Smooth muscle cell (in vitro differentiated cells): ENCODE measurements at regions not wholly inside any gene's neighbourhood (a gene's known extent, or its start where the extent isn't known, plus 50 kb on each side); places are given as distances from the start of the nearest gene placed in this dataset.

Source experiments
- DNase-seq: peaks from one replicate; lab custom pipeline; 2025; ENCODE audit not compliant: unreplicated experiment; lab: John Stamatoyannopoulos, UW
- H2AFZ ChIP-seq: fragments of 200-600 bp; sonication (generic); 2 replicates; pipeline ENCODE4 v1.6.0; 2016; ENCODE audit warnings: antibody characterized with exemption, low read depth, mild to moderate bottlenecking
- H3F3A ChIP-seq: fragments of 200-600 bp; sonication (generic); 2 replicates; pipeline ENCODE4 v1.6.0; 2017; ENCODE audit warnings: antibody characterized with exemption, low read depth
- H3K27ac ChIP-seq: fragments of 200-600 bp; sonication (generic); 2 replicates; pipeline ENCODE4 v1.5.1; 2016; ENCODE audit warnings: low read depth, mild to moderate bottlenecking
- H3K27me3 ChIP-seq: fragments of 200-600 bp; sonication (generic); 2 replicates; pipeline ENCODE4 v1.6.1; 2016; ENCODE audit warnings: low read depth, mild to moderate bottlenecking
- H3K36me3 ChIP-seq: fragments of 200-600 bp; sonication (generic); 2 replicates; pipeline ENCODE4 v1.5.1; 2016; ENCODE audit warnings: low read depth
- H3K4me1 ChIP-seq: fragments of 200-600 bp; sonication (generic); 2 replicates; pipeline ENCODE4 v1.5.1; 2016; ENCODE audit warnings: low read depth
- H3K4me2 ChIP-seq: fragments of 200-600 bp; sonication (generic); 2 replicates; pipeline ENCODE4 v1.6.0; 2016; ENCODE audit warnings: mild to moderate bottlenecking
- H3K4me3 ChIP-seq: fragments of 200-600 bp; sonication (generic); 2 replicates; pipeline ENCODE4 v1.5.1; 2016; ENCODE audit warnings: mild to moderate bottlenecking
- H3K79me2 ChIP-seq: fragments of 200-600 bp; sonication (generic); 2 replicates; pipeline ENCODE4 v1.6.0; 2016; ENCODE audit warnings: low read depth, mild to moderate bottlenecking
- H3K9ac ChIP-seq: fragments of 200-600 bp; sonication (generic); 2 replicates; pipeline ENCODE4 v1.6.0; 2016; ENCODE audit warnings: low read depth
- H3K9me3 ChIP-seq: fragments of 200-600 bp; sonication (generic); replicated peaks from 2 replicates; pipeline ENCODE4 v1.5.1; 2016; ENCODE audit warnings: low read depth
- H4K20me1 ChIP-seq: fragments of 200-600 bp; sonication (generic); 2 replicates; pipeline ENCODE4 v1.6.0; 2016; ENCODE audit warnings: low read depth
- CTCF ChIP-seq: fragments of 200-600 bp; sonication (generic); IDR thresholded peaks from 2 replicates; pipeline ENCODE4 v1.5.1; 2017; ENCODE audit warnings: borderline replicate concordance, mild to moderate bottlenecking, antibody characterized with exemption; ENCODE audit not compliant: insufficient read depth, poor library complexity, severe bottlenecking
- WGBS: methylation state at CpG from one replicate; pipeline ENCODE4 v1.1.7; 2016; ENCODE audit warnings: low lambda C conversion rate; 5-methylcytosine and 5-hydroxymethylcytosine counted together

- H3K79me2 ChIP-seq: no peaks in the 10 kb centered on the region
- no peaks in the 10 kb centered on the region for H3K9me3 ChIP-seq
- no peak overlapping the region for H3K9ac ChIP-seq
- no peaks in the 10 kb centered on the region for H3K4me1 ChIP-seq
- H3K4me2 ChIP-seq: no peak overlapping the region
- H3K27ac ChIP-seq: no peak overlapping the region
- no peak overlapping the region for H2AFZ ChIP-seq
- no peaks in the 10 kb centered on the region for H3K27me3 ChIP-seq
- WGBS: 100% methylated on average over 1 of the region's 1 CpG
- H3K36me3 ChIP-seq: no peaks in the 10 kb centered on the region
- TF ChIP-seq CTCF: no peak
- H3K4me3 ChIP-seq: no peak overlapping the region
- H3F3A ChIP-seq: no peaks in the 10 kb centered on the region
- no peaks in the 10 kb centered on the region for H4K20me1 ChIP-seq
- no peak for DNase-seq
Observed at GRCh38 chr7:52518869-52519268, 516.6 kb upstream of the POM121L12 start.

- TF ChIP-seq CTCF: no peak
- Histone ChIP-seq H3K4me1 (no peaks in the 10 kb centered on the region), H2AFZ (no peak overlapping the region), H3K9ac (no peak overlapping the region), H3K27ac (no peak overlapping the region), H3K27me3 (no peaks in the 10 kb centered on the region), H3K36me3 (no peaks in the 10 kb centered on the region), H3K9me3 (no peaks in the 10 kb centered on the region), H3K79me2 (no peaks in the 10 kb centered on the region), H3K4me2 (no peak overlapping the region), H4K20me1 (no peaks in the 10 kb centered on the region), H3F3A (no peaks in the 10 kb centered on the region), H3K4me3 (no peak overlapping the region)
- DNase-seq: no peak
- WGBS: 79% methylated on average over 2 of the region's 2 CpGs
Observed at GRCh38 chr7:52512656-52513055, 522.8 kb upstream of the POM121L12 start.

- TF ChIP-seq CTCF: no peak
Observed at GRCh38 chr7:52507546-52508255, 527.7 kb upstream of the POM121L12 start.

GRCh38 chr7:52506325-52506724 is 529.1 kb upstream of the POM121L12 start:
- no peak overlapping the region for H3K4me2 ChIP-seq
- H3K79me2 ChIP-seq: no peaks in the 10 kb centered on the region
- H3K9me3 ChIP-seq: no peaks in the 10 kb centered on the region
- H4K20me1 ChIP-seq: no peaks in the 10 kb centered on the region
- H3K36me3 ChIP-seq: no peaks in the 10 kb centered on the region
- H3K27ac ChIP-seq: no peak overlapping the region
- no peak overlapping the region for H2AFZ ChIP-seq
- TF ChIP-seq CTCF: no peak
- no peak for DNase-seq
- WGBS: 33% methylated on average over 2 of the region's 2 CpGs
- H3K4me1 ChIP-seq: no peaks in the 10 kb centered on the region
- H3F3A ChIP-seq: peaks cover 6% of the 10 kb centered on the region
- H3K9ac ChIP-seq: no peak overlapping the region
- H3K4me3 ChIP-seq: no peak overlapping the region
- no peaks in the 10 kb centered on the region for H3K27me3 ChIP-seq

More at GRCh38 chr7:52507546-52508255, 527.7 kb upstream of the POM121L12 start:
- no peak for DNase-seq
- Histone ChIP-seq H3K4me1 (no peaks in the 10 kb centered on the region), H3K9ac (no peak overlapping the region), H3K4me2 (no peak overlapping the region), H3K27me3 (no peaks in the 10 kb centered on the region), H3K36me3 (no peaks in the 10 kb centered on the region), H3K4me3 (no peak overlapping the region), H3K27ac (no peak overlapping the region), H3K9me3 (no peaks in the 10 kb centered on the region), H3F3A (no peaks in the 10 kb centered on the region), H4K20me1 (no peaks in the 10 kb centered on the region), H3K79me2 (no peaks in the 10 kb centered on the region), H2AFZ (no peak overlapping the region)
- WGBS: 87% methylated on average over 7 of the region's 7 CpGs
